Nephron progenitor cell (in vitro differentiated cells): ENCODE measurements at regions not wholly inside any gene's neighbourhood (a gene's known extent, or its start where the extent isn't known, plus 50 kb on each side); places are given as distances from the start of the nearest gene placed in this dataset.
A peak's percentile ranks its signal among the peaks of the same experiment; 100 is the strongest.

ENCODE experiments used
- DNase-seq: peaks from one replicate; pipeline ENCODE4 v3.0.0; 2021
- H3K27ac Mint-ChIP-seq: 2 replicates; pipeline ENCODE4 v1.8.0; 2021; ENCODE audit warnings: mild to moderate bottlenecking, moderate library complexity, mixed read lengths
- H3K27me3 Mint-ChIP-seq: 2 replicates; pipeline ENCODE4 v1.8.0; 2021; ENCODE audit warnings: mild to moderate bottlenecking, low read depth, mixed read lengths; ENCODE audit not compliant: poor library complexity
- H3K36me3 Mint-ChIP-seq: 2 replicates; pipeline ENCODE4 v1.8.0; 2021; ENCODE audit warnings: low read depth, mixed read lengths
- H3K4me1 Mint-ChIP-seq: 2 replicates; pipeline ENCODE4 v1.8.0; 2021; ENCODE audit warnings: mixed read lengths
- H3K4me3 Mint-ChIP-seq: 2 replicates; pipeline ENCODE4 v1.8.0; 2021; ENCODE audit warnings: mild to moderate bottlenecking, moderate library complexity, mixed read lengths
- H3K9me3 Mint-ChIP-seq: 2 replicates; pipeline ENCODE4 v1.8.0; 2021; ENCODE audit warnings: mild to moderate bottlenecking, moderate library complexity, mixed read lengths
- TF ChIP-seq, protein P1 (sequence below): fragments of 200-600 bp; sonication (generic); IDR thresholded peaks from 2 replicates; pipeline ENCODE4 v1.5.0; 2021; ENCODE audit warnings: antibody characterized with exemption

DNA sequence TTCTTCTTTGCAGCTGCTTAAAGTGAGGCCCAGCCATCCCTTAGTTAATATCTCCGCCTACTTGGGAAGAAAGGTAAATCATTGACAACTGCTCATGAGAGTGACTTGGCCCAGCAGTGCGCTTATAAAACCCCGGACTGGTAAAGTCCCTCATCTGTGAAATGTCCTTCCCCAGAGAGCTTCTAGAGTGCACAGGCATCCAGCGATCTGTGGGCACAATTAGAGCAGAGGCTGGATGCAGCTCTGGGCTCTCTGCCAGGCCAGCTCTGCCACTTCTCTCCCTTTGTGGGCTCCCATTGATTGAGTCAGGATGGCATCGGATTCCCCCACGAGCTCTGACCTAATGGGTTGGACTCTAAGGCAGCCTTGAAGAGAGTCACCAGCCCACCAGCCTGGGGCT lies 219.0 kb upstream of the LINGO1 start:
- Mint-ChIP-seq H3K27ac (peak overlapping the region; percentile 92), H3K36me3 (peaks cover 17% of the 10 kb centered on the region), H3K4me3 (peak overlapping the region; percentile 23), H3K4me1 (peaks cover 45% of the 10 kb centered on the region), H3K27me3 (peaks cover 11% of the 10 kb centered on the region), H3K9me3 (peaks cover 40% of the 10 kb centered on the region)
- TF ChIP-seq, protein P1, sequence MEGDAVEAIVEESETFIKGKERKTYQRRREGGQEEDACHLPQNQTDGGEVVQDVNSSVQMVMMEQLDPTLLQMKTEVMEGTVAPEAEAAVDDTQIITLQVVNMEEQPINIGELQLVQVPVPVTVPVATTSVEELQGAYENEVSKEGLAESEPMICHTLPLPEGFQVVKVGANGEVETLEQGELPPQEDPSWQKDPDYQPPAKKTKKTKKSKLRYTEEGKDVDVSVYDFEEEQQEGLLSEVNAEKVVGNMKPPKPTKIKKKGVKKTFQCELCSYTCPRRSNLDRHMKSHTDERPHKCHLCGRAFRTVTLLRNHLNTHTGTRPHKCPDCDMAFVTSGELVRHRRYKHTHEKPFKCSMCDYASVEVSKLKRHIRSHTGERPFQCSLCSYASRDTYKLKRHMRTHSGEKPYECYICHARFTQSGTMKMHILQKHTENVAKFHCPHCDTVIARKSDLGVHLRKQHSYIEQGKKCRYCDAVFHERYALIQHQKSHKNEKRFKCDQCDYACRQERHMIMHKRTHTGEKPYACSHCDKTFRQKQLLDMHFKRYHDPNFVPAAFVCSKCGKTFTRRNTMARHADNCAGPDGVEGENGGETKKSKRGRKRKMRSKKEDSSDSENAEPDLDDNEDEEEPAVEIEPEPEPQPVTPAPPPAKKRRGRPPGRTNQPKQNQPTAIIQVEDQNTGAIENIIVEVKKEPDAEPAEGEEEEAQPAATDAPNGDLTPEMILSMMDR: no peak
- no peak for DNase-seq

DNA sequence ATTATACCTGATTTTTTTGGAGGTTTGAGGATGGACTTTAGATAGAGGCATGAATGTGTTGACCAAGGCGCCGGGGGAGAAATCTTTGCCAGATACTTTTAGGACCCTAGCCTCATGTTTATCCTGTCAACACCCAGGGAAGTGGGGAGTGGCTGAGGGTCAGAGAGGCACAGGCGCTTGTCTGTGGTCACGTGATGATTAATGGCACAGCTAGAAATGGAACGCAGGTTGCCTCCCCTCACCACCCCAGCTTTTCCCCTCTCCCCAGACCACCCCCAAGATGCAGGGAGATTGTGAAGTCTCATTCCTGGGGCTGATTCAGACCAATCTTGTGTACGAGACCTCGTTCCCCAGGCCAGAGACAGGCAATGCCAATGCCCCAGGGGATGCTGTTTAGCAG lies 218.4 kb upstream of the LINGO1 start:
- no peak for DNase-seq
- peak overlapping the region; percentile 57 for H3K4me3 Mint-ChIP-seq
- peaks cover 44% of the 10 kb centered on the region for H3K9me3 Mint-ChIP-seq
- peak overlapping the region; percentile 94 for H3K27ac Mint-ChIP-seq
- H3K27me3 Mint-ChIP-seq: peaks cover 8% of the 10 kb centered on the region
- H3K4me1 Mint-ChIP-seq: peaks cover 39% of the 10 kb centered on the region
- H3K36me3 Mint-ChIP-seq: peaks cover 17% of the 10 kb centered on the region
- TF ChIP-seq, protein P1: no peak

DNA sequence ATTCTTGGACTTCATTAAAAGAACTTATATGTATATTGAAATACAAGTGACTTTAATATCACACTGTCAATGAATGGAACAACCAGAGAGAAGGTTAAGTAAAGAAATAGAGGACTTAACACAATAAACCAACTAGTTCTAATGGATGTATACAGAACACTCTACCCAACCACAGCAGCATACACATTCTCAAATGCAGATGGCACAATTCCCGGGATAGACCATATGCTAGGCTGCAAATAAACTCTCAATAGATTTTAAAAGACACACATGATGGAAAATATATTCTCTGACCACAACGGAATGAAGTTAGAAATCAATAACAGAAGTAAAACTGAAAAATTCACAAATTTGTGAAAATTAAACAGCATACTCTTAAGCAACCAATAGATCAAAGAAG lies 214.3 kb upstream of the LINGO1 start:
- no peaks in the 10 kb centered on the region for H3K27me3 Mint-ChIP-seq

DNA sequence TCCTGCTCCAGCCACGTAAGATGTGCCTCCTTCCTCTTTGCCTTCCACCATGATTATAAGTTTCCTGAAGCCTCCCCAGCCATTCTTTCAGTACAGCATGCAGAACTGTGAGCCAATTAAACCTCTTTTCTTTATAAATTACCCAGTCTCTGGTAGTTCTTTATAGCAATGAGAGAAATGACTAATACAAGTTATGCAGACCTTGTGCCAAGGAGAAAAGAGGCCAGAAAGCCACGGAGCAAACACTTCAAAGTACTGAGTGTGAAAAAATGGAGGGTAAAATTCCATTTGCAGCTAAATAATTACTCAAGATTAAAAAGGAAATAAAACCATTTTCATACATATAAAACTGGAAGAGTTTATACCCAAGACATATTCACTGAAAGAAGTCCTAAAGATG lies 213.6 kb upstream of the LINGO1 start:
- no peak overlapping the region for H3K27ac Mint-ChIP-seq
- no peaks in the 10 kb centered on the region for H3K27me3 Mint-ChIP-seq
- H3K4me1 Mint-ChIP-seq: peaks cover 17% of the 10 kb centered on the region
- no peak for DNase-seq
- no peak overlapping the region for H3K4me3 Mint-ChIP-seq
- H3K36me3 Mint-ChIP-seq: peaks cover 17% of the 10 kb centered on the region
- TF ChIP-seq, protein P1: no peak
- H3K9me3 Mint-ChIP-seq: peaks cover 62% of the 10 kb centered on the region

More for the DNA sequence above, 214.3 kb upstream of the LINGO1 start:
- Mint-ChIP-seq H3K9me3 (peaks cover 65% of the 10 kb centered on the region), H3K4me3 (no peak overlapping the region), H3K27ac (no peak overlapping the region), H3K4me1 (peaks cover 23% of the 10 kb centered on the region), H3K36me3 (peaks cover 17% of the 10 kb centered on the region)
- TF ChIP-seq, protein P1: no peak
- no peak for DNase-seq

DNA sequence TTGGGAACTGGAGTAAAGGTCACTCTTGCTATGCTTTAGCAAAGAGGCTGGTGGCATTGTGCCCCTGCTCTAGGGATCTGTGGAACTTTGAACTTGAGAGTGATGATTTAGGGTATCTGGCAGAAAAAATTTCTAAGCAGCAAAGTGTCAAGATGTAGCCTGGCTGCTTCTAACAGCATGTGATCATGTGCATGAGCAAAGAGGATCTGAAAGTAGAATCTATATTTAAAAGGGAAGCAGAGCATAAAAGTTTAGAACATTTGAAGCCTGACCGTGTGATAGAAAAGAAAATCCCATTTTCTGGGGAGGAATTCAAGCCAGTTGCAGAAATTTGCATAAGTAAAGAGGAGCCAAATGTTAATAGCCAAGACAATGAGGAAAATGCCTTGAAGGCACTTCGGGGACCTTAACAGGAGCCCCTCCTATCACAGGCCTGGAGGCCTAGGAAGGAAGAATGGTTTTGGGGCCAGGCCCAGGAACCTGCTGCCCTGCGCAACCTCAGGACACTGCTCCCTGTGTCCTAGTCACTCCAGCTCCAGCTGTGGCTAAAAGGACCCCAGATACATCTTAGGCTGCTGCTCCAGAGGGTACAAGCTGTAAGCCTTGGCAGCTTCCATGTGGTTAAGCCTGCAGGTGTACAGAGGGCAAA lies 212.2 kb upstream of the LINGO1 start:
- Mint-ChIP-seq H3K4me1 (peaks cover 16% of the 10 kb centered on the region), H3K36me3 (peaks cover 14% of the 10 kb centered on the region), H3K9me3 (peaks cover 49% of the 10 kb centered on the region), H3K4me3 (no peak overlapping the region), H3K27ac (no peak overlapping the region), H3K27me3 (peaks cover 5% of the 10 kb centered on the region)
- TF ChIP-seq, protein P1: no peak
- DNase-seq: no peak

DNA sequence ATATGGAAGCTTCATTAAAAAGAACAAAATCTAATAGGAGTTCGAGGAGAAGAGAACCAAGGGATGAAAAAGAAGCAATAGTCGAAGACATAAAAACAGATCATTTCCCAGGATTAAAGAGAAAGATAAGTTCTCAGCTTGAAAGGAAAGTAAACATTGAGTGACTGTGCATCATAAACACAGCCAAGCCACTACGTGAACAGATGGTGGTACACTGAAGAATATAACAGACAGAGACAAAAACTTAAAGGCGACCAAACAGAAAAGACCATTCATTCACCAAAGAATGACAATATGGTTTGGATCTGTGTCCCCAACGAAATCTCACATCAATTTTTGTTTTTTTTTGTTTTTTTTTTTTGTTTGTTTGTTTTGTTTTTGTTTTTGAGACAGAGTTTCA lies 210.8 kb upstream of the LINGO1 start:
- H3K9me3 Mint-ChIP-seq: peaks cover 40% of the 10 kb centered on the region
- H3K27me3 Mint-ChIP-seq: peaks cover 5% of the 10 kb centered on the region
- no peak overlapping the region for H3K27ac Mint-ChIP-seq
- peaks cover 7% of the 10 kb centered on the region for H3K36me3 Mint-ChIP-seq
- peaks cover 15% of the 10 kb centered on the region for H3K4me1 Mint-ChIP-seq
- DNase-seq: no peak
- TF ChIP-seq, protein P1: no peak
- no peak overlapping the region for H3K4me3 Mint-ChIP-seq
